HUES64 (cell line): ENCODE measurements at regions not wholly inside any gene's neighbourhood (a gene's known extent, or its start where the extent isn't known, plus 50 kb on each side); places are given as distances from the start of the nearest gene placed in this dataset.

Experiments used
- H3K27ac ChIP-seq: 2 replicates; pipeline ENCODE4 v1.7.0; 2013; ENCODE audit warnings: low read depth, low read length, inconsistent platforms
- H3K27me3 ChIP-seq: 2 replicates; pipeline ENCODE4 v1.6.1; 2013; ENCODE audit warnings: mild to moderate bottlenecking, low read length; ENCODE audit not compliant: insufficient read depth
- H3K36me3 ChIP-seq: 2 replicates; pipeline ENCODE4 v1.6.1; 2013; ENCODE audit warnings: mild to moderate bottlenecking, low read length; ENCODE audit not compliant: insufficient read depth
- H3K4me1 ChIP-seq: 2 replicates; pipeline ENCODE4 v1.6.1; 2013; ENCODE audit warnings: mild to moderate bottlenecking, low read length, moderate library complexity; ENCODE audit not compliant: insufficient read depth
- H3K4me3 ChIP-seq: 2 replicates; pipeline ENCODE4 v1.5.1; 2013; ENCODE audit warnings: mild to moderate bottlenecking, low read length, moderate library complexity
- H3K9ac ChIP-seq: 2 replicates; pipeline ENCODE4 v1.6.1; 2013; ENCODE audit warnings: mild to moderate bottlenecking, low read depth, low read length
- H3K9me3 ChIP-seq: 2 replicates; pipeline ENCODE4 v1.6.1; 2013; ENCODE audit warnings: low read depth, low read length; ENCODE audit not compliant: insufficient read depth
- WGBS: fragments of 150-250, 120-280 bp; methylation state at CpG from one replicate; pipeline ENCODE4 v1.1.7; 2013; ENCODE audit warnings: missing lambda C conversion rate; 5-methylcytosine and 5-hydroxymethylcytosine counted together

- H3K9ac ChIP-seq = no peak overlapping the region
- H3K4me1 ChIP-seq = peaks cover 3% of the 10 kb centered on the region; the same call in 1 of the 2 replicates
- no peak overlapping the region for H3K4me3 ChIP-seq
- H3K27ac ChIP-seq = no peak overlapping the region
- H3K36me3 ChIP-seq = no peaks in the 10 kb centered on the region
- WGBS = 83% methylated on average over 12 of the region's 12 CpGs
- H3K27me3 ChIP-seq = no peaks in the 10 kb centered on the region
- H3K9me3 ChIP-seq = no peaks in the 10 kb centered on the region
Observed at GRCh38 chr11:119808407-119809185, 79.6 kb upstream of the NECTIN1 start.

- no peak overlapping the region for H3K4me3 ChIP-seq
- H3K9ac ChIP-seq = no peak overlapping the region
- H3K4me1 ChIP-seq = peaks cover 3% of the 10 kb centered on the region; the same call in 1 of the 2 replicates
- H3K27ac ChIP-seq = no peak overlapping the region
- WGBS = 93% methylated on average over 3 of the region's 3 CpGs
- no peaks in the 10 kb centered on the region for H3K36me3 ChIP-seq
- H3K9me3 ChIP-seq = no peaks in the 10 kb centered on the region
- H3K27me3 ChIP-seq = no peaks in the 10 kb centered on the region
Observed at GRCh38 chr11:119807841-119808240, 78.8 kb upstream of the NECTIN1 start.

DNA sequence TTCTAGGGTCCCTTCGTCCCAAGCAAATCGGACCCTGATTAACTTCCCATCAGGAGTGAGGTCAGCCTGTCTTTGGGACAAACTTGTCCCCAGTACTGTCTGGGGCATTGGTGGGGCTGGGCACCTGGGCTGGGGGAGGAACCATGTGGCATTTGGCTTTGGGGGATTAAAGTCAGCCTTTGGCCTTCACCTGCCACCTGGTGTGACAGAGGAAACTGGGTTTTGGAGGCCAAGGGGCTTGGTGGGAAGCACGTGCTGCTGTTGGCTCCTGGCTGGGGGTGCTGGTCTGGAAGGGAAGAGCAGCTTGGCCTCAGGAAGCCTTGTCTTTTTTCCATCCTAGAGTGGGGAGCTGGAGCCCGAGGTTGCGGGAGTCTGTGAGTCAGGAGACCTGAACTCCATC, 78.4 kb upstream of the NECTIN1 start:
- Histone ChIP-seq H3K9me3 (no peaks in the 10 kb centered on the region), H3K4me3 (no peak overlapping the region), H3K9ac (no peak overlapping the region), H3K4me1 (peaks cover 3% of the 10 kb centered on the region; the same call in 1 of the 2 replicates), H3K27me3 (no peaks in the 10 kb centered on the region), H3K27ac (no peak overlapping the region), H3K36me3 (no peaks in the 10 kb centered on the region)
- 89% methylated on average over 5 of the region's 5 CpGs for WGBS

DNA sequence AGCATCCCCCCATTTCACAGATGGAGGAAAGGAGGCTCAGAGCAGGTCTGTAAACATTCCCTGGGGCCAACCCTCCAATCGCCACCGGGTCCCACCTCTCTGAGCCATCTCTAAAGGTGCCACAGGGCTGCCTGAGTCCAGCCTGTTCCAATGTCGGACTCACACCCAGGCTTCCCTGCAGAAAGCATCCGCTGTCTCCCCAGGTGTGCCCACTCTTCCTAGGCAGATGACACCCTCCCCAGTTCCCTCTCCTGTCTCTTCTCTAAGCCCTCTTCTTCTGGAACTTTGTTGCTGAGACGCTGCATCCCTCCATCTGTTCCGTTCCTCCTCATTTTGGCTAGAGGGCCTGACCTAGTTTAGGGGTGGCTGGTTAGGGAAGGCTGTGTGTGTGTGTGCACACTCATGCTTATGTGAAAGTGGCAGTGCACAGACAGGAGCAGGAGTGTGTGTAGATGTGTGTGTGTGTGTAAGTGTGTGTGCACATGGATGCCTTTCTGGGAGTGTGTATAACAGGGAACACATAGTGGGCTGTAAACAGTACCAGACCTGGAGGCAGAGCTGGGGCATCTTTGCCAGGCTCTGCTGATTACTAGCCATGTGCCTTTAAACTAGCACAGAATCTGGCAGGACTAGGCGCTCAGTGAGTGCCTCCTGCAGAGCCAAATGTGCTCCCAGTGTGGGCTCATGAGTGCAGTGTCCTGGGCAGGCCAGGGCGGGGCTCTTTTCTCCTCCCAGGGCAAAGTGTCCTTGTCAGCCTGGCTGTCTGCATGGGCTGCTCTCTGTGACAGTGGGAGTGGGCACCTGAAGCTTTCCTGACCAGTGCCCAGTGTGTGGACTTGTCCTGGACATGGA, 77.3 kb upstream of the NECTIN1 start:
- H3K36me3 ChIP-seq = no peaks in the 10 kb centered on the region
- H3K27me3 ChIP-seq = 0 out of 2 replicates have a peak, but pooled peaks cover 1% of the 10 kb centered on the region
- H3K4me1 ChIP-seq = peaks cover 3% of the 10 kb centered on the region; the same call in 1 of the 2 replicates
- no peak overlapping the region for H3K4me3 ChIP-seq
- no peak overlapping the region for H3K27ac ChIP-seq
- 88% methylated on average over 8 of the region's 8 CpGs for WGBS
- H3K9me3 ChIP-seq = no peaks in the 10 kb centered on the region
- no peak overlapping the region for H3K9ac ChIP-seq

DNA sequence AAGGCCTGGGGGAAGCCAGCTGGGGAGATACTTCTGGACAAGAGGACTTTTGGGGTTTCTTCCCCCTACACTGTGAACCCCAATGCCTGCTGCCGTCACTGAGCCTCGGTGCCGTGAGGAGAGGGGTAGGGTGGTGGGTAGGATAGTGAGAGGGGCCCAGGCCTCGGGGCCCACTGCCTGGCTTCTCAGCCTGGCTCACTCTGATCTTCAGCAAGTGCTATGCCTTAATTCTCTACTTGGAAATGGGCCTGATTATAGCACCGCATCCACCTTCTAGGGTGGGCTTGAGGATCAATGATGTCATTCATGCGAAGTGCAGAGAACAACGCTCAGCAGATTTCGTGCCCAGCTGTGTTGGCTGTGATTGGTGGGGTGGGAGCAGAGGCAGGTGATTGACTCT, 76.7 kb upstream of the NECTIN1 start:
- no peak overlapping the region for H3K27ac ChIP-seq
- no peaks in the 10 kb centered on the region for H3K9me3 ChIP-seq
- no peak overlapping the region for H3K9ac ChIP-seq
- H3K36me3 ChIP-seq = no peaks in the 10 kb centered on the region
- 95% methylated on average over 8 of the region's 8 CpGs for WGBS
- H3K4me3 ChIP-seq = no peak overlapping the region
- peaks cover 3% of the 10 kb centered on the region; the same call in 1 of the 2 replicates for H3K4me1 ChIP-seq
- peaks cover 4% of the 10 kb centered on the region; the same call in 1 of the 2 replicates for H3K27me3 ChIP-seq

DNA sequence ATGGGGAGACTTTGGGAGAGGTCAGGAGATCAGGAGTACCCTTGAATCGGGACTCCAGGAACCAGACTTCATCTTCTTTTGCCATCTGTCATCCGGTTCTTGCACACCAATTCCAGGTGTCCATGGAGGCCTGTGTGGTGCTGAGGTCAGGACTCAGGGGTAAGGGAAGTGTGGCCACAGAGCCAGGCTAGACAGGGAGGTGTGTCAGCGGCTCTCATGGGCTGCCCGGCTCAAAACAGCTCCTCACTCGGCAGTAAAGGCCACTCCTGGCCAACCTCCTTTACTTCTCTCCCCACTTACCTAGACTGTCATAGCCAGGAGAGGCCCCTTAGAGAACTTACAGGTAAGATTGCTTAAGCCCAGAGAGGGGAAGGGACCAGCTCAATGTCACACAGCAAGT, 75.7 kb upstream of the NECTIN1 start:
- WGBS = 94% methylated on average over 5 of the region's 5 CpGs
- H3K27me3 ChIP-seq = peaks cover 8% of the 10 kb centered on the region; the same call in 1 of the 2 replicates
- H3K36me3 ChIP-seq = no peaks in the 10 kb centered on the region
- H3K27ac ChIP-seq = no peak overlapping the region
- no peak overlapping the region for H3K9ac ChIP-seq
- no peaks in the 10 kb centered on the region for H3K4me1 ChIP-seq
- H3K4me3 ChIP-seq = no peak overlapping the region
- no peaks in the 10 kb centered on the region for H3K9me3 ChIP-seq

DNA sequence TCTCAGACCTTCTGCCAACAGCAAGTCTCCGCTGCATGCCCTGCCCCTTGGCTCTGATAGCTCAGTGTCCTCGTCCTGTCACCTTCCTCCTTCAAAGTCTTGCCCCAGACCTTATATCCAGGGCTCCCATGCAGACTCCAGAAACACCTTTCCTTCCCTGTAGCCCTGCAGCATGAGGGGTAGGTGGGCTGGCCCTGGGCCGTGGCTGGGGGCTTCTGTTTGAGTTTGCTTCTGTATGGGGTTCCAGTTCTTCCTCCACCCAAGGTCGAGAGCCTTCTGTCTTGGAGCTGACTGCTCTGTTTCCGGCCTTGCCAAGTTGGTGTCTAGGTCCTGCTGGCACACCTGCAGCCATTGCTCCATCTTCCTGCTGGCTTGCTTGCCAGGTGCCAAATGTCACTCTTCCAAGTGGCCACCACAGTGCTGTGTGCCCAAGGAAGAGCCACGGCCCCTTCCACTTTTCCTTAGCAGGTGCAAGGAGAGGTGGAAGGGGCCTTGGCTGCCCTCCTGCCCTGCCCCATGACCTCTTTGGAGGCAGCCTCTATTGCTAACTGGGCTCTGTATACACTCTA, 74.8 kb upstream of the NECTIN1 start:
- Histone ChIP-seq H3K27me3 (peaks cover 15% of the 10 kb centered on the region; the same call in 1 of the 2 replicates), H3K36me3 (no peaks in the 10 kb centered on the region), H3K9me3 (no peaks in the 10 kb centered on the region), H3K4me1 (no peaks in the 10 kb centered on the region), H3K9ac (no peak overlapping the region), H3K4me3 (no peak overlapping the region), H3K27ac (no peak overlapping the region)
- WGBS = 96% methylated on average over 6 of the region's 6 CpGs

DNA sequence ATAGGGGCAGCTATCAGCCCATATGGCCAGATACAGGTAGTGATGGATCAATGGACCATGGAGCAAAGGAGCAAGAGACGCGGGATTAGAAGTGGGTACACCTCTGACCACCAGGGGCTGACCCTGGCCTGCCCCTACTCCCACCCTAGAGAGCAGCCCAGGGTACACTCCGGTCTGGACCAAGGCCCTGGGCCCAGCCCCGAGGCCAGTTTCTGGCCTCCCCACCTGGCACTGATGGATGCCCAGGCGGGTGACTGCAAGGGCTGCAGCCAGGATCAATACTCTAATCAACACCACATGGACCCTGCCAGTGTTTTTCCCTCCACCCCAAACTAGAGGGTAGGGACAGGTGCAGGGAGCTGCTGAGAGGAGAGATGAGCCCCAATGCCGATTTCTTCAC, 74.1 kb upstream of the NECTIN1 start:
- 0 out of 2 replicates have a peak, but pooled peaks cover under 1% of the 10 kb centered on the region for H3K4me1 ChIP-seq
- WGBS = 75% methylated on average over 6 of the region's 6 CpGs
- no peaks in the 10 kb centered on the region for H3K9me3 ChIP-seq

DNA sequence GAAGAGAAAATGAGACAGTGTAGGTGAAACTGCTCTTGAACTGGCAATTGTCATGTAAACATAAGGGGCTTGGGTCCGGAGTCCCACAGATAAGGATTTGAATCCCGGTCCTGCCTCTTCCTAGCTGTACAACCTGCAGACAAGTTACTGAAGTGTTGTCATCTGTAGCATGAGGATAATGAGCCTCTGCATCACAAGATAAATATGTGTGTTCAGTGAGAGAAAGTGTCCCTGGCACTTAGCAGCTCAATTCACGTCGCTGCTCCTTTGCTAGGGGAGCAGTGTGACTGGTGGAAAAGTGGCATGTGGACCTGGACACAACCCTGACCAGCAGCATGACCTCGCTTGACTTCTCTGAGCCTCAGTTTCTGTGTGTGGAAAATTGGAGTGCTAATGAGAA, 73.7 kb upstream of the NECTIN1 start:
- Histone ChIP-seq H3K27me3 (peaks cover 20% of the 10 kb centered on the region; the same call in 1 of the 2 replicates), H3K27ac (no peak overlapping the region), H3K9ac (no peak overlapping the region), H3K9me3 (no peaks in the 10 kb centered on the region), H3K4me1 (peaks cover 5% of the 10 kb centered on the region), H3K4me3 (no peak overlapping the region), H3K36me3 (no peaks in the 10 kb centered on the region)
- 81% methylated on average over 5 of the region's 5 CpGs for WGBS

More for the DNA sequence above, 74.1 kb upstream of the NECTIN1 start:
- Histone ChIP-seq H3K27me3 (peaks cover 20% of the 10 kb centered on the region; the same call in 1 of the 2 replicates), H3K9ac (no peak overlapping the region), H3K27ac (no peak overlapping the region), H3K4me3 (no peak overlapping the region), H3K36me3 (no peaks in the 10 kb centered on the region)

DNA sequence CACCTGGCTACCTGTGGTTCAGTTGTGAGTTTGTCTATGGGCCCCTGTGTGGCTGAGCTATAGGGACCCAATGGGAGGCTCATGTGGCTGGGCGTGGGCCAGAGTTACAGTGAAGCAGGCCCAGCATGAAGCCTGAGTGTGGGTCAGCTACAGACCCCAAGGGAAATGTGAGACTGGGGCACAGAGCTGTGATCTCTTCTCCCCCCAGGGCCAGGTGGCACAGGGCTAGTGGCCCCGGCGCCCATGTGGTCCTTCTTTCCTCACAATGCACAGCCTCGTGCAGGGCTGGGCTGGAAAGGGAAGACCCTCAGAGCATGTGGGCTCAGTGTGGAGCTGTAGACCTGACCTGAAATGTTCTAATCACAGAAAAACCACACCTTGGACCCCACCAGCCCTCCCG, 71.6 kb upstream of the NECTIN1 start:
- H3K4me1 ChIP-seq = peaks cover 25% of the 10 kb centered on the region
- no peak overlapping the region for H3K9ac ChIP-seq
- peaks cover 32% of the 10 kb centered on the region for H3K27me3 ChIP-seq
- no peak overlapping the region for H3K4me3 ChIP-seq
- WGBS = 93% methylated on average over 5 of the region's 5 CpGs
- H3K27ac ChIP-seq = no peak overlapping the region
- no peaks in the 10 kb centered on the region for H3K9me3 ChIP-seq
- H3K36me3 ChIP-seq = no peaks in the 10 kb centered on the region

DNA sequence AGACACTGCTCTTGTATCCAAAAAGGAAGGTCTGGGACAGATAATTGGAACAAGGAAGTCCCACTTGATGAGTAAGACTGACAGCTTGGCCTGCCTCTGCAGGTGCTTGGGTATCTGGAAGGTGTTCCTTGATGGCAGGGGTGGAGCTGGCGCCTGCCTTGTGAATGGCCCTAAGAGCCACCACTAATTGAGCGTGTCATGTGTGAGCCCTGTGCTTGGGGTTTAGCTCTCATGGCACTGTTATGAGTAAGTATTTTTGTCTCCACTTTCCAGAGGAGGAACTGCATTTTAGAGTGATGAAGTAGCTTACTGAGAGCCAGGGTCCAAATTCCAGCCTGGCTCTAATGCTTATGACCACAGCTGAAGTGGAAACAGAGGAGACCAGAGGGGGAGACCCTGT, 71.2 kb upstream of the NECTIN1 start:
- no peaks in the 10 kb centered on the region for H3K9me3 ChIP-seq
- H3K36me3 ChIP-seq = no peaks in the 10 kb centered on the region
- no peak overlapping the region for H3K9ac ChIP-seq
- H3K4me1 ChIP-seq = peaks cover 30% of the 10 kb centered on the region
- 90% methylated on average over 2 of the region's 2 CpGs for WGBS
- H3K27ac ChIP-seq = no peak overlapping the region
- H3K27me3 ChIP-seq = peaks cover 36% of the 10 kb centered on the region
- no peak overlapping the region for H3K4me3 ChIP-seq
